ENCODE measurements at regions not wholly inside any gene's neighbourhood (a gene's known extent, or its start where the extent isn't known, plus 50 kb on each side); places are given as distances from the start of the nearest gene placed in this dataset.
"Not testable (repeated sequence)": the region's sequence is repeated elsewhere in the genome, so short reads cannot be mapped to it uniquely, and the experiment has no call there.

DNA sequence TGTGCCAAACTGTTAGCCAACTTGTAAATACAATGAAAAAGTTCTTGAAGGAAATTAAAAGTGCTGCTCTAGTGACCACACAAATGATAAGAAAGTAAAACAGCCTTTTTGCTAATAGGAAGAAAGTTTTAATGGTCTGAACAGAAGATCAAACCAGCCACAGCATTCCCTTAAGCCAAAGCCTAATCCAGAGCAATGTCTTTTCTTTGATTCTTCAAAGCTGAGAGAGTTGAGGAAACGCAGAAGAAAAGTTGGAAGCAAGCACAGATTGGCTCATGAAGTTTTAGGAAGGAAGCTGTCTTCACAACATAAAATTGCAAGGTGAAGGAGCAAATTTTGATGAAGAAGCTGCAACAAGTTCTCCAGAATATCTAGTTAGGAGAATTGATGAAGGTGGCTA lies 213.8 kb downstream of the ATXN7L3B start:
- DNase-seq (ENCODE audit: low read depth) = no peak
- no peak overlapping the region for H3K4me3 ChIP-seq (ENCODE audit: low read depth, low read length)
- TF ChIP-seq, protein P1, sequence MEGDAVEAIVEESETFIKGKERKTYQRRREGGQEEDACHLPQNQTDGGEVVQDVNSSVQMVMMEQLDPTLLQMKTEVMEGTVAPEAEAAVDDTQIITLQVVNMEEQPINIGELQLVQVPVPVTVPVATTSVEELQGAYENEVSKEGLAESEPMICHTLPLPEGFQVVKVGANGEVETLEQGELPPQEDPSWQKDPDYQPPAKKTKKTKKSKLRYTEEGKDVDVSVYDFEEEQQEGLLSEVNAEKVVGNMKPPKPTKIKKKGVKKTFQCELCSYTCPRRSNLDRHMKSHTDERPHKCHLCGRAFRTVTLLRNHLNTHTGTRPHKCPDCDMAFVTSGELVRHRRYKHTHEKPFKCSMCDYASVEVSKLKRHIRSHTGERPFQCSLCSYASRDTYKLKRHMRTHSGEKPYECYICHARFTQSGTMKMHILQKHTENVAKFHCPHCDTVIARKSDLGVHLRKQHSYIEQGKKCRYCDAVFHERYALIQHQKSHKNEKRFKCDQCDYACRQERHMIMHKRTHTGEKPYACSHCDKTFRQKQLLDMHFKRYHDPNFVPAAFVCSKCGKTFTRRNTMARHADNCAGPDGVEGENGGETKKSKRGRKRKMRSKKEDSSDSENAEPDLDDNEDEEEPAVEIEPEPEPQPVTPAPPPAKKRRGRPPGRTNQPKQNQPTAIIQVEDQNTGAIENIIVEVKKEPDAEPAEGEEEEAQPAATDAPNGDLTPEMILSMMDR (IDR thresholded peaks at IDR 0.05; ENCODE audit: insufficient read depth, low read depth, low read length, missing control alignments) = no peak

DNA sequence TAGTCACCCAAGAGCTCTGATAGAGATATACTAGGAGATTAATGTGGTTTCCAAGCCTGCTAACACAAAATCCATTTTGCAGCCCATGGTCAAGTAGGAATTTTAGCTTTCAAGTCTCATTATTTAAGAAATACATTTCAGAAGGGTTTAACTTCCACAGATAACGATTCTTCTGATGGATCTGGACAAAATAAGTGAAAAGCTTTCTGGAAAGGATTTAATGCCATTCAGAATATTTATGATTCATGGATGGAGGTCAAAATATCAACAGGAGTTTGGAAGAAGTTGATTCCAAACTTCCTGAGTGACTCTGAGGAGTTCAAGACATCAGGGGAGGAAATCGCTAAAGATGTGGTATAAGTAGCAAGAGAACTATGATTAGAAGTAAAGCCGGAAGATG lies 214.6 kb downstream of the ATXN7L3B start:
- no peak overlapping the region for H3K4me3 ChIP-seq (ENCODE audit: low read depth, low read length)
- no peak for DNase-seq (ENCODE audit: low read depth)
- TF ChIP-seq, protein P1 (IDR thresholded peaks at IDR 0.05; ENCODE audit: insufficient read depth, low read depth, low read length, missing control alignments) = no peak

DNA sequence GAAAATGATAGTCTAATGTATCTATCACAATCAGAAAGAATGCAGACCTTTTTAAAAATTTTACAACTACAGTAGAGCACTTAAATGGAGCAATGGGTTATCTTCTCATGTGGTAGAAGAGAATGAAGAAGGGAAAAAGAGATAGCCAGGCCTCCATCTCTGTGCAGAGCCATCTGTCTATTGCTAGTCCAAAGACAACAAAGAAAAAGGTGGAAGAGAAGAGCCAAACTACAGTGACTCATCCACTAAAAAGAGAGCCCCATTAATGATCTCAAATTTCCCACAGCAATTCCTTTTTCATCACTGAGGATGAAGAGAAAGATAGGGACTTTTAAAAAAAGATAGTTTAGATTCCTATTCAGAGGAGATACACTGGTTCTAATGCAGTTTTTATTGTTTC lies 232.9 kb downstream of the ATXN7L3B start:
- no peak overlapping the region for H3K4me3 ChIP-seq (ENCODE audit: low read depth, low read length)
- no peak for DNase-seq (ENCODE audit: low read depth)
- TF ChIP-seq, protein P1 (IDR thresholded peaks at IDR 0.05; ENCODE audit: insufficient read depth, low read depth, low read length, missing control alignments) = no peak

GRCh38 chr12:74775276-74775675 lies 237.6 kb downstream of the ATXN7L3B start:
- TF ChIP-seq, protein P1 (IDR thresholded peaks at IDR 0.05; ENCODE audit: insufficient read depth, low read depth, low read length, missing control alignments) = no peak
- DNase-seq (ENCODE audit: low read depth) = no peak
- H3K4me3 ChIP-seq (ENCODE audit: low read depth, low read length) = no peak overlapping the region

- DNase-seq (ENCODE audit: low read depth) = no peak
- H3K4me3 ChIP-seq (ENCODE audit: low read depth, low read length) = no peak overlapping the region
- TF ChIP-seq, protein P1 (IDR thresholded peaks at IDR 0.05; ENCODE audit: insufficient read depth, low read depth, low read length, missing control alignments) = no peak
Measured at GRCh38 chr12:74776378-74776777, 238.7 kb downstream of the ATXN7L3B start.

DNA sequence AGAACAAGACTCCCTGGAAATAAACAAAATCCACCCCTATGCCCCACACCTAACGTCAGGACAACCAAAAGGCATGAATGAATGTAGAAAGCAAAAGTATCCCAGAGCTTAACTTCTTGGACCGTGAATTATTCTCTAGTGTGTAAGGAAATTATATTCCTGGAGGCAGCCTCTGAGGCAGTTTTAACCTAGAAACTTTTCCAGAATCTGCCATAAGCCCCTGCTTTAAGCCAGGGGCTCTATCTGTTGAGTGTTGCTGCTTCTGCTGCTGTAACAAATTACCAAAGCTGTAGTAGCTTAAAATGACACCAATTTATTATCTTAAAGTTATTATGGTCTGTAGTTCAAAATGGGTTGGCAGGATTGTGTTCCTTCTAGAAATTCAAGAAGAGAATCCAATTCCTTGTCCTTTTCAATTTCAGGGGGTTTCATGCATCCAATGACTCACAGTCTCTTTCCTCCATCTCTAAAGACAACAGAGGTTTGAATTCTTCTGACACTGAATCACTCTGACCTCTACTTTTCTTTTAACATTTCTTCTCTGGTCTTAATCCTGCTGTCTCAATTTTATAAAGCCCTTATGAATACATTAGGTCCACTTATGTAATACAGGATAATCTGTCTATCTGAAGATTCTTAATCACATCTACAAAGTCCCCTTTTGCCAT lies 242.7 kb downstream of the ATXN7L3B start:
- DNase-seq (ENCODE audit: low read depth) = no peak
- TF ChIP-seq, protein P1 (IDR thresholded peaks at IDR 0.05; ENCODE audit: insufficient read depth, low read depth, low read length, missing control alignments) = no peak
- no peak overlapping the region for H3K4me3 ChIP-seq (ENCODE audit: low read depth, low read length)

DNA sequence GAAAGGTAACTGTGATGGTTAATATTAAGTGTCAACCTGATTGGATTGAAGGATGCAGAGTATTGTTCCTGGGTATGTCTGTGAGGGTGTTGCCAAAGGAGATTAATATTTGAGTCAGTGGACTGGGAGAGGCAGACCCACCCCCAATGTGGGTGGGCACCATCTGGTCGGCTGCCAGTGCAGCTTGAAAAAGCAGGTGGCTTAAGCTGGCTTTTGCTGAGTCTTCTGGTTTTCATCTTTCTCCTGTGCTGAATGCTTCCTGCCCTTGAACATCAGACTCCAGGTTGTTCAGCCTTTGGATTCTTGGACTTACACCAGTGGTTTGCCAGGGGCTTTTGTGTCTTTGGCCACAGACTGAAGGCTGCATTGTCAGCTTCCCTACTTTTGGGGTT lies 243.2 kb downstream of the ATXN7L3B start:
- not testable (repeated sequence) for H3K4me3 ChIP-seq (ENCODE audit: low read depth, low read length); DNase-seq (ENCODE audit: low read depth)
